ENCODE measurements at regions not wholly inside any gene's neighbourhood (a gene's known extent, or its start where the extent isn't known, plus 50 kb on each side); places are given as distances from the start of the nearest gene placed in this dataset.
"Not testable (repeated sequence)": the region's sequence is repeated elsewhere in the genome, so short reads cannot be mapped to it uniquely, and the experiment has no call there.

DNA sequence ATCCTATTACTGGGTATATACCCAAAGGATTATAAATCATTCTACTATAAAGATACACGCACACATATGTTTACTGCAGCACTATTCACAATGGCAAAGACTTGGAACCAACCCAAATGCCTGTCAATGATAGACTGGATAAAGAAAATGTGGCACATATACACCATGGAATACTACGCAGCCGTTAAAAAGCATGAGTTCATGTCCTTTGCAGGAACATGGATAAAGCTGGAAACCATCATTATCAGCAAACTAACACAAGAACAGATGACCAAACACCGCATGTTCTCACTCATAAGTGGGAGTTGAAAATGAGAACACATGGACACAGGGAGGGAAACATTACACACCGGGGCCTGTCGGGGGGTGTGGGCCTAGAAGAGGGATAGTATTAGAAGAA, 307.4 kb upstream of the TBX18 start:
- DNase-seq, result not testable (repeated sequence)

- DNase-seq, result no peak
Measured at GRCh38 chr6:85069577-85069976, 305.2 kb upstream of the TBX18 start.

- DNase-seq, result no peak
Measured at GRCh38 chr6:85068221-85068620, 303.8 kb upstream of the TBX18 start.

GRCh38 chr6:85066266-85066665, 301.9 kb upstream of the TBX18 start:
- DNase-seq, result no peak

DNA sequence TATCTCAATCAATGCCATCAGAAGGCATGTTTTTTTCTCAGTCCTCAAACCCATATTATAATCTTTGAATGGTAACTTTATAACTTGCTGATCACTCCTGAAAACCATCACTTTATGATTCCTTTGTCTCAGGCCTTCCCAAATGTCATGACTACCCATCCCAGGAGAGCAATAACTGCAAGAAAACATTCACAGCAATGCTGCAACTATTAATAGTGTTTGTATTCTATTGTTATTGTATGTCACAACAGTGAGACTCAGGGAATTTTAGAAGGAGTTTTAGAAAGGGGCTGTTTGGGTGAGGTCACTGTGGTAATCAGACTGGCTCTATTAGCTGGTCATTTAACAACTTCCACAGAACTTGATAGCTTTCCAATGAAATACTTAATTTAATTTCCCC, 301.4 kb upstream of the TBX18 start:
- DNase-seq, result no peak

- DNase-seq, result no peak
Measured at GRCh38 chr6:85063611-85064010, 299.2 kb upstream of the TBX18 start.

- no peak for DNase-seq
Measured at GRCh38 chr6:85062884-85063283, 298.5 kb upstream of the TBX18 start.

GRCh38 chr6:85058806-85059205, 294.4 kb upstream of the TBX18 start:
- DNase-seq, result no peak

- no peak for DNase-seq
Measured at GRCh38 chr6:85050149-85050548, 285.8 kb upstream of the TBX18 start.

DNA sequence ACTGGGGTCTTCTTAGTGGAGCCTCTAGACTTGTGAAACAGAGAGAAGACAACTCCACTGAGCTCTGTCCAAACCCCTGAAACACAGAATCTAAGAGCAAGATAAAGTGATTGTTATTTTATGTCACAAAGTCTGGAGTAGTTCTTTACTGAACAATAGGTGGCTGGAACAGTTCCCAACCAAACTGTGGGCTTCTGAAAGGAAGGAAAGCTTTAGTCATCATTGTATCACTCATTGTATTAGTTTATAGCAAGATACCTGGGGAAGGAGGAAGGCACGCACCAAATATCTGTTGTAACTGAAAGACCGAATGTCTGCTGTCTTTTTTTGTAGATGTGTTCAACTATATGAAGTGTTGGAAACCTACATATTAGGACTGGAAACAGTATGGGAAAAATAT, 284.9 kb upstream of the TBX18 start:
- no peak for DNase-seq

DNA sequence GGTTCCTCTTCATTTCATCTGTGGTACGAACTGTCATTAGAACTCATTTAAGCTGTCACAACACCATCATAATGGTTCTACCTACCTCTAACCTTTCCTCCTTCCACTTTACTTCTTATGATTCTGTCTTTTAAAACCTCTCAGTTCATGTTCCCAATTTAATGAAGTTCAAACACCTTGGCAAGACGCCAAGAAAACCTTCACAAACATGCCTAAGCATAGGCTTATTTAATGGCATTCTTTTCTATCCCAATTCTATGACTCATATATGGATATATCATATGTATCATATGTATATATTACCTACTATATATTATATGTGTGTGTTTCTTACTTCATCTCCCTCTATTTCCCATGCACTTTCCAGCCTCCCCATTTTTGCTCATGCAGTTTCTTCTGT, 283.4 kb upstream of the TBX18 start:
- DNase-seq, result no peak

DNA sequence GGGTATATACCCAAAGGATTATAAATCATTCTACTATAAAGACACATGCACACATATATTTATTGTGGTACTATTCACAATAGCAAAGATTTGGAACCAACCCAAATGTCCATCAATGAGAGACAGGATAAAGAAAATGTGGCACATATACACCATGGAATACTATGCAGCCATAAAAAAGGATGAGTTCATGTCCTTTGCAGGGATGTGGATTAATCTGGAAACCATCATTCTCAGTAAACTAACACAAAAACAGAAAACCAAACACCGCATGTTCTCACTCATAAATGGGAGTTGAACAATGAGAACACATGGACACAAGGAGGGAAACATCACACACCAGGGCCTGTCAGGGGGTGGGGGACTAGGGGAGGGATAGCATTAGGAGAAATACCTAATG, 281.4 kb upstream of the TBX18 start:
- DNase-seq, result not testable (repeated sequence)

GRCh38 chr6:85044361-85044760, 280.0 kb upstream of the TBX18 start:
- DNase-seq, result no peak

- no peak for DNase-seq
Measured at GRCh38 chr6:85041376-85041775, 277.0 kb upstream of the TBX18 start.

GRCh38 chr6:85037221-85037620, 272.8 kb upstream of the TBX18 start:
- no peak for DNase-seq

- no peak for DNase-seq
Measured at GRCh38 chr6:85035766-85036165, 271.4 kb upstream of the TBX18 start.

DNA sequence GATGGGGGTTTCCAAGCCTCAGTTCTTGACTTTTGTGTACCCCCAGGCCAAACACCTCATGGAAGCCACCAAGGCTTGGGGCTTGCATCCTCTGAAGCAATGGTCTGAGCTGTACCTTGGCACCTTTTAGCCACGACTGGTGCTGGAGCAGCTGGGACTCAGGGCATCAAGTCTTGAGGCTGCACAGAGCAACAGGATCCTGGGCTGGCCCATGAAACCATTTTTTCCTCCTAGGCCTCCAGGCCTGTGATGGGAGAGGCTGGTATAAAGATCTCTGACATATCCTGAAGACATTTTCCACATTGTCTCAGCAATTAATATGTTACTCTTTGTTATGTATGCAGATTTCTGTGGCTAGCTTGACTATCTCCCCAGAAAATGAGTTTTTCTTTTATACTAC, 269.1 kb upstream of the TBX18 start:
- no peak for DNase-seq

DNA sequence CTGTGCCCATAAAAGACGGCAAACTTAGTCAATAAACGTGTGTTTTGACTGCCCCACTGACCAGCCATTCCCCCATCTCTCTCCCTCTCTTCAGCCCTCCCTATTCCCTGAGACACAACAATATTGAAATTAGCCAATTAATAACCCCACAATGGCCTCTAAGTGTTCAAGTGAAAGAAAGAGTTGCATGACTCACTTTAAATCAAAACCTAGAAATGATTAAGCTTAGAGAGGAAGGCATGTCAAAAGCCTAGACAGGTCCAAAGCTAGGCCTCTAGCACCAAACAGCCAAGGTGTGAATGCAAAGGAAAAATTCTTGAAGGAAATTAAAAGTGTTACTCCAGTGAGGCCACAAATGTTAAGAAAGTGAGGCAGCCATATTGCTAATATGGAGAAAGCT, 261.6 kb upstream of the TBX18 start:
- no peak for DNase-seq

GRCh38 chr6:85023721-85024120, 259.3 kb upstream of the TBX18 start:
- no peak for DNase-seq

DNA sequence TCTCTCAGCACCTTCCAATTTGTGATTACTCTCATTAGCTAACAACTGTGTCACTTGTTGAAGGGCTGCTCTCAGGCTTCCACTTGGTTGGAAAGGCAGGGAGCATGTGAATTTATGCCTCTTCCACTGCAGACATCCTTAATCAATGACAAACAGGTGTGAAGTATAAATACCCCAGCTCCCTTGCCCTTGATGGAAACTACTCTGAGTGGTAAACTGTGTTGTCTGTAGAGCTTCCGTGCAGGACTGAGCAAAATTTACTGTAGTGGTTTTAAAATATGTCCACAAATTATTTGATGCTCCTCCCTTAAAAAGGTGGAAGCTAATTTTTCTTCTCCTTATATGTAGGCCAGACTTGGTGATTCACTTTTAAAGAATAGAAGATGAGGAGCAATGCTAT, 253.0 kb upstream of the TBX18 start:
- no peak for DNase-seq

DNA sequence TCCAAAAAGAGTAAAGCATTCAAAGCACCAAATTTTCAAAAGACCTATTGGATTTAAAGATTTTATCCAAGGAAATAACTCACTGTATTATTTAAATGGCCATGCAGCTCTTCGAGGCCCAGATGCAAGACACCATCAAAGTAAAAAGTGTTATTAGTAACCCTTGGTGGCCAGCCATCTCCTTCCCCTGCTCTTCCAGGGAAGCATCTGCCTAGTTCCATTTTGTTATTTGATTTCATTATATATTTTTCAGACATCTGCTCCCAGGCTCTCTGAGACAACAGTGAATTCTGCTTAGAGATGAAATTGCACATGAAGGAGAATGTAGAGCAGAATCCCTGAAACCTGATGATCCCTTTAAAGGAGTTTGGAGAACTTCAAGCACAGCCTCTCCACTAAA, 252.3 kb upstream of the TBX18 start:
- no peak for DNase-seq

- no peak for DNase-seq
Measured at GRCh38 chr6:85015396-85015990, 251.1 kb upstream of the TBX18 start.

DNA sequence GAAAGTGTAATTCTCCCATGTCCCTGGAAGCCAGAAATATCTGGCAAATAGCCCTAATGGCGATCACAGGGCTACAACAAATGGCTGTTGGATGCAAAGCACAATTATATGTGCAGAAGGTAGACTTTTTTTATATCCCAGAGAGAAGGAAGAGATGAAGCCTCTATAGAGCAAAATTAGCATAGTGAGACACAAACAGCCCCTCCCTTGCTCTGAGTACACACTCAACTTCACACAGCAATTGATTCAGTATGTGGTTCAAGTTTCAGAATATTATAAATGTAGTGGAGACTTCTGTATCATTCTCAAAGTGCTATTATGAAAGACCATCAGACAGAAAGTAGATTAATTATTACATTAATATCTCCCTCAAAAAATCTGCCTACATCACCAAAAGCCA, 246.5 kb upstream of the TBX18 start:
- DNase-seq, result no peak

DNA sequence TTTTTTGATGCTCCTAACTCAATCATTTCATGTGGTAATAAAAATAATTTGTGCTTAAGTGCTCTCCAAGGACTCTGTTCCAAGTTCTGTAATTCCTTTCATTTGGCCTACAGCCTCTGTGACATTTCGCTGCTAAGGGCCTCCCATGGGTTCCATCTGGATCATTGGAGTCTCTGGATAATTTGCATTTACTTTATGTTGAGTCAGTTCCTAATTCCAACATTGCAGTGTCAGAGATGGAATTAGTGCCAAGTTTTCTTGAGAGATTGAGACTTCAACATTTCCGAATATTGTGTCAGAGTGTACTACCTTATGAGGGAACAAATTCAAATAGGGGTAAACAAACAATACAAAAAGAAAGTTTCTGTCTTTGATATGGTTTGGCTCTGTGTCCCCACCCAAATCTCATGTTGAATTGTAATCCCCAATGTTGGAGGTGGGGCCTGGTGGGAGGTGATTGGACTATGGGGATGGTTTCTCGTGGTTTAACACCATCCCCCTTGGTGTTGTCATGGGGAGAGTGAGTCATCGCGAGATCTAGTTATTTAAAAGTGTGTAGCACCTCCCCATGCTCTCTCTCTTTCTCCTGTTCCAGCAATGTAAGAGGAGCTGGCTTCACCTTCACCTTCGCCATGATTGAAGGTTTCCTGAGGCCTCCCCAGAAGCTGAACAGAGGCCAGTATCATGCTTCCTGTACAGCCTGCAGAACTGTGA, 244.1 kb upstream of the TBX18 start:
- DNase-seq, result no peak

DNA sequence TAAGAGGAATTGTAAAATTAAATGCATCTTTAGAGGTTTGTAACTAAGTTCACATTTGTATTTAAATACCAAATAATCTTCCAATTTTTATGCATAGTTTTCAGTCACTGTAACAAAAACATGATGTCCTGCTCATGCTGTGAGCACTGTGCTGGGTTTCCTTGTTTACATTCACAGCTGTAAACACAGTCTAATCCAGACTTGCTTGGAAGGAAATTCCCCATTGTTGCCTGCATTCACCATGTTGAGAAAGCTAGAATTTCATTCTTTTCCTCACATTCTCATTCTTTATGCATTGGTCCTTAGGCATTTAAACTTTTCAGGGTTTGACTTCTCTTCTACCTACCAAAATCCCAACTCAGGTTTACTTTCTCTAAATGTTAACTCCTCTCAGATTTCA, 242.0 kb upstream of the TBX18 start:
- DNase-seq, result no peak

All from activated naive CD4-positive, alpha-beta T cell (primary cell).